GM19025 (cell line): ENCODE measurements at regions not wholly inside any gene's neighbourhood (a gene's known extent, or its start where the extent isn't known, plus 50 kb on each side); places are given as distances from the start of the nearest gene placed in this dataset.
"Not testable (repeated sequence)": the region's sequence is repeated elsewhere in the genome, so short reads cannot be mapped to it uniquely, and the experiment has no call there.

ENCODE experiments used
- ATAC-seq: cut with Tn5 transposase; IDR thresholded peaks from one replicate; pipeline ENCODE4 v1.9.1; 2021; ENCODE audit warnings: mild to moderate bottlenecking, low read depth, moderate library complexity; ENCODE audit not compliant: unreplicated experiment

DNA sequence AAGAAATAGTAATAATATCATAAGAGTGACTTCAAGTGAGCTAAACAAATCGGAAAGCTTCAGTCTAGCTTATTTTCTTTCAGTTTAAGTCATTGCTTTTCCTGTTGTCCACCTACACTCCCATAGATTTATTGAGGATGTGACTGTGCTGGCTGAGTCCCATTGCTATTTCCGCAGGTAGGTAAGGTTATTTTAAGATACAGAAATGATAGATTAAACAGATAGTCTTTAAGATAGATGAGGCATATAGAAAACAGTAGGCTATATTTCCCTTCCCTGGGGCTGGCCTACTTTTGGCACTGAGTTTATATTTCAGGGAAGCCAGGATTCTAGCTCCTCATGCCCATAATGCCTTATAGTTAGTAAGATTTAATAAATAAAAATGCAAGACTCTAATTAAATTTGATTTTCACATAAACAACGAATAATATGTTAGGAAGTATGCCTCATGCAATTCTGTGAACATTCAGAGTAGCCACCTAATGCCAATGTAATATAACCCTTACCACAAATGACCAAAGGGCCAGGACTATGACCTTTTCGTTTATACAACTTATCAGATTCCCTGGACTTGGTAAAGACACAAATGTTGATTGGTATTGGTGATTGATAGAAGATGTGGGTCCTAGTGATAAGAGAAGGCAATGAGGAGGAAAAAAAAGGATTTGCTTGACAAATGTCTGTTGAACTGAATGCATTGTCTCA is 1079.3 kb downstream of the EPHA7 start:
- no peak for ATAC-seq

DNA sequence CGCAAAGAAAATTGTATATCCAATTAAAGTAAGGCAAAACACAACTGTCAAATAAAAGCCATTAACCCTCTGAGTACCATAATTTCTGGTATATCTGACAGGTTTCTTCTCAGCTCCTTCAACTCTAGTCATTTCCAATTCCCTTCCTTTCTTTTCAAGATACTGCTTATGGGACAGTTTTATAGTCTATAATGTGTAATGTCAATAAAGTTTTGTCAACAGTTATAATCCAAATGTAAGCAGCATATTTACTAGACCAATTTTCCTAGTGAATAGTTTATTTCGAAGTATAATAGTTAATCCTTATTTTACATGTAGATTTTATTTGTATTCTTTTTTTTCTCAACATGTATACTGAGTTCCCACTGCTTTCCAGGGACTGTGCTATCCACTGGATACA is 1081.8 kb downstream of the EPHA7 start:
- no peak for ATAC-seq

DNA sequence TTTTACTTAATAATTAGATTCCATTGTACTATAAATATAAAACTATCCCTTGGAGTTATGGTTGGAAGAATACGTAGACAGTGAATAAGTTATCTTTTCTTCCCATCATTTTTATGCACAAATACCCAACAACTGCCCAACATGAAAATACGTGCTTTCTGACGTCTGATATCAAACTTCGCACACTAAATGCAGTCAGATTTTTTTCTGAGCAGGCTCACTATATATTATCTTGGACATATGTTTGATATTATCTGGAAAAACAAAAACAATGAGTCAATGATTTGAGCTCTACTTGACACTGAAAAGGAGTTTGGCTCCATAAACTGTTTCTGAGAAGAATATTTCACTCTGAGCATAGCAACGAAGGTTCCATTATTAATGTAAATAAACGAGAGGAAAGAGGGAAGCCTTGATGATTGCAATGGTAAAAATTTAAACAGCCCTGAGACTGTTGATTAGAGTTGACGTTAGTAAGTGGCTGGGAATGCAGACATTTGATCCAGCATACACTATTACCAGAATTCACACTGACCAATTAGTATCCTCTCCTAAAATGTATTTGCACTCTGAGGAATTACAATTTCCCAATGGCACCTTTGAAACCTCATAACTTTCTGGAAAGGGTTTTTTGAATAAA is 1090.0 kb downstream of the EPHA7 start:
- ATAC-seq = no peak

- no peak for ATAC-seq
Measured at GRCh38 chr6:92315312-92315711, 1104.0 kb downstream of the EPHA7 start.

- no peak for ATAC-seq
Measured at GRCh38 chr6:92297101-92297500, 1122.3 kb downstream of the EPHA7 start.

GRCh38 chr6:92292067-92292466 is 1127.3 kb downstream of the EPHA7 start:
- ATAC-seq = no peak

- ATAC-seq = no peak
Measured at GRCh38 chr6:92289831-92290230, 1129.5 kb downstream of the EPHA7 start.

- ATAC-seq = no peak
Measured at GRCh38 chr6:92281571-92282076, 1137.7 kb downstream of the EPHA7 start.

- ATAC-seq = no peak
Measured at GRCh38 chr6:92275150-92275549, 1144.2 kb downstream of the EPHA7 start.

- no peak for ATAC-seq
Measured at GRCh38 chr6:92274588-92274987, 1144.8 kb downstream of the EPHA7 start.

DNA sequence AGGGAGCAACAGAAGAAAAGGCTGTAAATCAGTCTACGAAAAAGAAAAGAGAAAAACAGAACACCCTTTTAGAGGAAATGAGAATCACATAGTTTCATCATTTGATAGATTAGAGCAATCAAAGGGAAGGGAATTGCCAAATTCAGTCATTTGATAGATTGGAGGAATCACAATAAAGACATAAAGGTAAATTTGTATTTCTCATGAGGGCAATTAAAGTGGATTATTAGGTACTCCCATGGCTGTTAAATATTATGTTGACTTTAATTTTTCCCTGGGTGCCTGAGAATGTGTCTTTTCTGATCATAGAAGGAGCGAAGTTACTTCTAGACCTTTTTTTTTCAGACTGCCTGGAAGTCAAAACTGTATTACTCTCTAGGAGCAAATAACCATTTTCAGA is 1145.7 kb downstream of the EPHA7 start:
- ATAC-seq = no peak

DNA sequence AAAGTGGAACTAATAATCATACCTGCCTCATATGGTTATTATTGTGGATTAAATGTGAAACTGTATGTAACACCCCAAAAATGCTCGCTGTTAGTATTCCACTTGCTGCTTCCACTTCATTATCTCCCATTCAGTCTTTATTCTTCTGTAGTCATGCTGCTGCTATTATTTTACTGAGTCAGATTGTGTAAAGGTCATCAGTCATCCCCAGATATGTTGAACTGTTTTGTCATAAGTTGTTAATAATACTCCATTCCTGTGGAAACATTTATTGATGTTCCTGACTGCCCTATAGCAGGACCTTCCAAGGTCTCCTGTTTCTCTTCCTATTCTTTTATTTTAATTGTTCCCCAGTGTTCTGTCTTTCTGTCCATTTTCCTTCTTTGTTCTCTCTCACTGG is 1148.3 kb downstream of the EPHA7 start:
- no peak for ATAC-seq

- ATAC-seq = no peak
Measured at GRCh38 chr6:92270365-92270764, 1149.0 kb downstream of the EPHA7 start.

DNA sequence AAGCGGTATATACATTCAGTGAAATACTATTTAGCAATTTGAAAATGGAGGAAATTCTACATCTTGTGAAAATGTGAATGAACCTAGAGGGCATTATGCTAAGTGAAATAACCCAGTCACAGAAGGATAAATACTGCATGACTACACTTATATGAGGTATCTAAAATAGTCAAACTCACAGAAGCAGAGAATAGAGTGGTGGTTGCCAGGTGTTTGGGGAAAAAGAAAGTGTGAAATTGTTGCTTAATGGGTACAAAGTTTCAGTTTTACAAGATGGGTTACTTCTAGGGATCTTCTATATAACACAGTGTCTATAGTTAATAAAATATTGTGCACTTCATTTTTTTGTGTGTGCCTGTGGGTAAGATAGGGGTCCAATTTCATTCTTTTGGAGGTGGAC is 1152.0 kb downstream of the EPHA7 start:
- ATAC-seq = no peak

GRCh38 chr6:92263864-92264263 is 1155.5 kb downstream of the EPHA7 start:
- ATAC-seq = no peak

DNA sequence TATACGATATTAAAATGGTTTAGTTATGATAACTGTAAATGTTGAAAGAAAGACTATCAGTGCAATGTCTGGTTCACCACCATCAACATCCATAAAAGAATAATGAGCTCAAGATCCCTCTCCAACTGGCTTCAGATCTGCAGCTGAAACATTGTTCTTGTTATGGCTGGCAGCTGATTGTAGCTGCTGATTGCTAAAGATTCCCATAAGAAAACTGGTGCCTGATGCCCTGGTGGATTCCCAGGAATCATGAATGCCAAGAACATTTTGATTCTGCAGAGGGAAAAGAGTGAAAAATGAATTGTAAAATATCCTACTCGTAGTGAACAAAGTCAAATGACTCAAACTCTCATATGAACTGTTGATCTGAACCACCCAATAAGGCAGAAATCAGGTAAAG is 1160.2 kb downstream of the EPHA7 start:
- ATAC-seq = no peak

GRCh38 chr6:92243315-92243714 is 1176.0 kb downstream of the EPHA7 start:
- ATAC-seq = no peak

DNA sequence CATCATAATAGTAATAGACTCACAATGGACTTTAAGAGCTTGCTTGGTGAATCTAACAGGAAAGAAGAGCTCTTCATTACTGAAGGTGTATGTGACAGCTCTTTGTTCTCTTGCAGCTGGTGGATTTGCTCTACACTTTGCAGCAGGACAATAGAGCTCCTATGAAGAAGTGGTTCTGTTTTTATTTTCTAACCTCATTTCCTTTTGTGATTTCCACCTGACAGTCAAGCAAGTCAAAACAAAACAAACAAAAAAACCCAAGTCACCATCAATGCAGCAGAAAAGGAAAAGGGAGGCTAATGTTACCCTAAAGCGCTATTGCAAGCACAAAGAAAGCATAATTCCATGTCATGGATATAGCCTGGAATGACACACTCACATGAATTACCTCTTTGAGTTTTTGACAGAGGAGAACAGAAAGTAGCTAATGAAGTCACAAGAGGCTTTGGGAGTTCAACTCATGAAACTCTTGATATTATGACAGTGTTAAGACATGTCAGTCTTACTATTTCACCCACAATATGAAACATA is 1188.1 kb downstream of the EPHA7 start:
- no peak for ATAC-seq

GRCh38 chr6:92219987-92220386 is 1199.4 kb downstream of the EPHA7 start:
- ATAC-seq = not testable (repeated sequence)

DNA sequence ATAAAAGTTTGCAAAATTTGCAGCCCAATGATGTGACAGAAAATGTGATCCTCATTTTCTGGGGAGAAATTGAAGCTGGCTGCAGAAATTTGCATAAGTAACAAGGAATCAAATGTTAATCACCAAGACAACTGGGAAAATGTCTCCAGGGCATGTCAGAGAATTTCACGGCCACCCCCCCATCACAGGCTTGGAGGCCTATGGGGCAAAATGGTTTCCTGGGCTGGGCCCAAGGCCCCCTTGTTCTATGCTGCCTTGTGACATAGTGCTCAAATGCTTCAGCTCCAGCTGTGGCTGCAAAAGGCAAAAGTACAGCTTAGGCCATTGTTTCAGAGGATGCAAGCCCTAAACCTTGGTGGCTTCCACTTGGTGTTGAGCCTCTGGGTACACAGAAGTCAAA is 1202.6 kb downstream of the EPHA7 start:
- ATAC-seq = no peak

DNA sequence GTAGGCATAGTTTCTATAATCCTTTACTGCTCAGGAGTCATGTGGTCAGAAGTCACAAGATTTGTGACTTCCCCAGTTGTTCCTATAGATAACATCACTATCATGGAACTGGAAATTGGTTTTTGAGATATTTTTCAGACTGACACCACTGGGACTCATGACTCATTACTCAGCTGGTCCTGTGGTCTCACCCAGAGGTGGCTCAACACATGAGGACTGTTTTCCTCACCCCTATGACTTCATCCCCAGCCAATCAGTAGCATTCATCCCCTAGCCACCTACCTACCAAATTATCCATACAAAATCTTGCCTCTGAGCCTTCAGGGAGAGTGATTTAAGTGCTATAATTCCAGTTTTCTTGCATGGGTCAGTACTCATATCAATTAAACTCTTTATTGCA is 1217.7 kb downstream of the EPHA7 start:
- no peak for ATAC-seq

DNA sequence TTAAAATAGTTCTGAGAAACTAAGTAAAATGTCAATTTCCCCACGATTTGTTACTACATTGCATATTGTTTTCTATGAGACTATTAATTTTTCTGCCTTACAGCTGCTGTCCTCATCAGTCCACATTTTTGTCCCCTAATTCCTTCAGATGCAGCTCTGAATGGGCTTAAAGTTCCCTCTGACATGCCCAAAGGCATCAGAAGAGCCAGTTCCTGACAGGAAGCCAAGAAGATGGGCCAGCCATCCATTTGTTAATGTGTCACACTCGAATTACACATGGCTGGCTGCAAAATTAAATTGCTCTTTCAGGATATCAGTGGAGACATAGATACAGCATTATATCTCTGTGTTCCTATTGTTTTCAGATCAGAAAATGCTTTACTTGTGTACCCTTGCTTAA is 1223.0 kb downstream of the EPHA7 start:
- no peak for ATAC-seq
